ENCODE measurements at regions not wholly inside any gene's neighbourhood (a gene's known extent, or its start where the extent isn't known, plus 50 kb on each side); places are given as distances from the start of the nearest gene placed in this dataset.

- TF ChIP-seq CTCF (conservative IDR thresholded peaks at IDR 0.05; ENCODE audit: low read depth, low read length) (no peak), EZH2 (IDR thresholded peaks at IDR 0.05; ENCODE audit: low read length, unreplicated experiment) (no peak), EZH2phosphoT487 (IDR thresholded peaks at IDR 0.05; ENCODE audit: borderline replicate concordance, low read length) (no peak)
These were observed 624.9 kb upstream of the HS3ST1 start for GRCh38 chr4:12053556-12053955.

Data from PC-3 (cell line).